ENCODE measurements at regions not wholly inside any gene's neighbourhood (a gene's known extent, or its start where the extent isn't known, plus 50 kb on each side); places are given as distances from the start of the nearest gene placed in this dataset.

GRCh38 chr4:27191592-27191991 is 331.0 kb downstream of the STIM2 start:
- 38% methylated on average over 1 of the region's 1 CpG for WGBS
- H3K27me3 ChIP-seq, result no peaks in the 10 kb centered on the region
- no peaks in the 10 kb centered on the region for H3K36me3 ChIP-seq
- DNase-seq (ENCODE audit: extremely low spot score), result no peak
- peaks cover 0 to 6% (median 2%) of the 10 kb centered on the region in 4 donors for H3K4me1 ChIP-seq
- no peak overlapping the region for H3K27ac ChIP-seq (replicated peaks in 1 of 4)
- H3K4me3 ChIP-seq, result no peak overlapping the region
- no peaks in the 10 kb centered on the region for H3K9me3 ChIP-seq
- intact Hi-C loops (cut with DNase I), result no loop called here
- TF ChIP-seq POLR2A (IDR thresholded peaks at IDR 0.05; ENCODE audit: low read depth) (no peak), EP300 (IDR thresholded peaks at IDR 0.05) (no peak), CTCF (IDR thresholded peaks at IDR 0.05) (no peak), POLR2AphosphoS5 (IDR thresholded peaks at IDR 0.05) (no peak)

DNA sequence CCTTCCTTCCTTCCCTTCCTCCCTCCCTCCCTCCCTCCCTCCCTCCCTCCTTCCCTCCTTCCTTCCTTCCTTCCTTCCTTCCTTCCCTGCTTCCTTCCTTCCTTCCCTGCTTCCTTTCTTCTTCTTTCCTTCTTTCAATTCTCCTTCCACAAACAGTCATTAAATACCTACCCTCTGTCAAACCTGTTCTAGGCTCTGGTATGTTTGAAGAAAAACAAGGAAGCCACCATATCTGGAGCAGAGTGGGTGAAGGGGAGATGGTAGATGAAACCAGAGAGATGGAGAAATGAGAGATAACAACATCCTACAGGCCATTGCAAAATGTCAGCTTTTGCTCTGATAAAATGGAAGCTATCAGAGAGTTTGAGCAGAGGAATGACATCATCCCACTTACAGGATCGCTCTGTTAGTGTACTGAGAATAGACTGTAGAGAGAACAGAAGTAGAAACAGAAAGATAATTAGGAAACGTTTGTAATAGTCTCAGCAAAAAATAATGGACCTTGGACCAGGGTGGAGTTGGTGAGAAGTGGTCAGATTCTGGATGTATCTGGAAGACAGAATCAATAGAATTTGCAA is 334.0 kb downstream of the STIM2 start:
- TF ChIP-seq EP300 (IDR thresholded peaks at IDR 0.05) (no peak), POLR2A (IDR thresholded peaks at IDR 0.05; ENCODE audit: low read depth) (no peak), CTCF (IDR thresholded peaks at IDR 0.05) (no peak), POLR2AphosphoS5 (IDR thresholded peaks at IDR 0.05) (no peak)
- no peak for DNase-seq (ENCODE audit: extremely low spot score)
- WGBS, result 74% methylated on average over 2 of the region's 2 CpGs
- no peaks in the 10 kb centered on the region for H3K9me3 ChIP-seq
- no peaks in the 10 kb centered on the region for H3K4me1 ChIP-seq
- no peak overlapping the region for H3K4me3 ChIP-seq
- intact Hi-C loops (cut with DNase I), result no loop called here
- H3K27ac ChIP-seq (replicated peaks in 1 of 4), result no peak overlapping the region
- no peaks in the 10 kb centered on the region for H3K36me3 ChIP-seq
- H3K27me3 ChIP-seq, result no peaks in the 10 kb centered on the region

- H3K27me3 ChIP-seq, result no peaks in the 10 kb centered on the region
- TF ChIP-seq CTCF (IDR thresholded peaks at IDR 0.05) (no peak), POLR2AphosphoS5 (IDR thresholded peaks at IDR 0.05) (no peak), POLR2A (IDR thresholded peaks at IDR 0.05; ENCODE audit: low read depth) (no peak), EP300 (IDR thresholded peaks at IDR 0.05) (no peak)
- no peak overlapping the region for H3K27ac ChIP-seq (replicated peaks in 1 of 4)
- no peak for DNase-seq (ENCODE audit: extremely low spot score)
- no peak overlapping the region for H3K4me3 ChIP-seq
- no peaks in the 10 kb centered on the region for H3K36me3 ChIP-seq
- WGBS, result 0% methylated on average over 2 of the region's 2 CpGs
- intact Hi-C loops (cut with DNase I), result no loop called here
- H3K4me1 ChIP-seq, result no peaks in the 10 kb centered on the region
- no peaks in the 10 kb centered on the region for H3K9me3 ChIP-seq
These were observed 337.6 kb downstream of the STIM2 start for GRCh38 chr4:27198246-27198645.

GRCh38 chr4:27198971-27199370 is 338.3 kb downstream of the STIM2 start:
- H3K27ac ChIP-seq (replicated peaks in 1 of 4), result no peak overlapping the region
- DNase-seq (ENCODE audit: extremely low spot score), result no peak
- no peak overlapping the region for H3K4me3 ChIP-seq
- intact Hi-C loops (cut with DNase I), result no loop called here
- no peak for TF ChIP-seq CTCF (IDR thresholded peaks at IDR 0.05)
- TF ChIP-seq POLR2A (IDR thresholded peaks at IDR 0.05; ENCODE audit: low read depth), result no peak
- no peak for TF ChIP-seq POLR2AphosphoS5 (IDR thresholded peaks at IDR 0.05)
- no peak for TF ChIP-seq EP300 (IDR thresholded peaks at IDR 0.05)
- H3K4me1 ChIP-seq, result no peaks in the 10 kb centered on the region
- no peaks in the 10 kb centered on the region for H3K36me3 ChIP-seq
- H3K27me3 ChIP-seq, result no peaks in the 10 kb centered on the region
- no peaks in the 10 kb centered on the region for H3K9me3 ChIP-seq
- 63% methylated on average over 2 of the region's 2 CpGs for WGBS

DNA sequence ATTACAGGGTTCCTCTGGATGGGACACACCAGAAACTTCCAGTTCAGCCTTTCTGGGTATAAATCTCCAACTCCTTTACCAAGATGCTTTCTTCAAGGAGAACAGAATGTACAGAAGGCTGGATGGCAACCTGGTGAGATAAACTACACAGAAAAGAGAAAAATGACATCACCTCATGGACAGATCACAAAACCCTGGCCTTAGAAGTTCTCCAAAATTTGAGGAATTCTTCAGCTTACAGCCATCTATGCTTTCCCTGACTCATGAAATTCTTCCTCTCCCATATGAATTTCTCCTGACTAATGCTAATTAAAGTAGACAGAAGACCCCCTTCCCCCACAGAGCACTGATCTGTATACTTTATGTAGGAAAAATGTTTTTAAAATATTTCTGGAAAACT is 345.4 kb downstream of the STIM2 start:
- no peaks in the 10 kb centered on the region for H3K27me3 ChIP-seq
- no peak for DNase-seq (ENCODE audit: extremely low spot score)
- no peak overlapping the region for H3K4me3 ChIP-seq
- H3K4me1 ChIP-seq, result no peaks in the 10 kb centered on the region
- TF ChIP-seq POLR2AphosphoS5 (IDR thresholded peaks at IDR 0.05) (no peak), POLR2A (IDR thresholded peaks at IDR 0.05; ENCODE audit: low read depth) (no peak), CTCF (IDR thresholded peaks at IDR 0.05) (no peak), EP300 (IDR thresholded peaks at IDR 0.05) (no peak)
- intact Hi-C loops (cut with DNase I), result no loop called here
- H3K27ac ChIP-seq (replicated peaks in 1 of 4), result no peak overlapping the region
- H3K9me3 ChIP-seq, result no peaks in the 10 kb centered on the region
- no peaks in the 10 kb centered on the region for H3K36me3 ChIP-seq

Data from esophagus muscularis mucosa (tissue), 4 donors.